K562 (cell line): ENCODE measurements at regions not wholly inside any gene's neighbourhood (a gene's known extent, or its start where the extent isn't known, plus 50 kb on each side); places are given as distances from the start of the nearest gene placed in this dataset.

Experiments used
- CBX1 ChIP-seq: sonication (generic); IDR thresholded peaks from 2 replicates; pipeline ENCODE4 v1.6.1; 2016; ENCODE audit warnings: antibody characterized with exemption, low read depth, mild to moderate bottlenecking
- CHCHD3 ChIP-seq: fragments of 250-450 bp; sonication (Bioruptor Pico); IDR thresholded peaks from 2 replicates; pipeline ENCODE4 v2.1.2; 2022; ENCODE audit warnings: mild to moderate bottlenecking
- DNMT1 ChIP-seq: fragments of 450-650 bp; IDR thresholded peaks from 2 replicates; pipeline ENCODE4 v1.6.1; 2016; ENCODE audit warnings: antibody characterized with exemption, mild to moderate bottlenecking
- GTF2A2 ChIP-seq: IDR thresholded peaks from 2 replicates; pipeline ENCODE4 v1.6.1; 2016; ENCODE audit warnings: mild to moderate bottlenecking, missing genetic modification characterization, missing compliant biosample characterization
- HDAC2 ChIP-seq: fragments of 450-650 bp; IDR thresholded peaks from 2 replicates; pipeline ENCODE4 v1.6.1; 2016; ENCODE audit warnings: mild to moderate bottlenecking
- HDAC3 ChIP-seq: fragments of 450-650 bp; IDR thresholded peaks from 2 replicates; pipeline ENCODE4 v1.6.1; 2018; ENCODE audit warnings: borderline replicate concordance, mild to moderate bottlenecking, moderate library complexity; ENCODE audit not compliant: partially characterized antibody
- HNRNPH1 ChIP-seq: fragments of 200-400 bp; formaldehyde crosslinking; optimal IDR thresholded peaks from 2 replicates; pipeline ENCODE3; 2017; ENCODE audit warnings: low read depth, mild to moderate bottlenecking, low read length, moderate library complexity
- ILK ChIP-seq: fragments of 450-650 bp; IDR thresholded peaks from 2 replicates; pipeline ENCODE4 v1.6.1; 2016; ENCODE audit warnings: missing genetic modification characterization, low read depth, mild to moderate bottlenecking, missing compliant biosample characterization, moderate library complexity, borderline replicate concordance
- MAFG ChIP-seq: fragments of 450-650 bp; conservative IDR thresholded peaks from 2 replicates; pipeline ENCODE4 v1.6.1; 2016; ENCODE audit warnings: missing genetic modification characterization, missing compliant biosample characterization
- NCOR1 ChIP-seq: fragments of 450-650 bp; IDR thresholded peaks from 2 replicates; pipeline ENCODE4 v1.6.1; 2016; ENCODE audit warnings: mild to moderate bottlenecking, moderate library complexity
- NONO ChIP-seq, 2 experiments: fragments of 200-400 bp in 1 of 2; fragments of 450-650 bp in 1 of 2; formaldehyde crosslinking in 1 of 2; IDR thresholded peaks; 2 replicates each; pipeline ENCODE4 v1.6.1; 2017; ENCODE audit warnings: low read depth in 2 of 2, mild to moderate bottlenecking in 2 of 2, moderate library complexity in 2 of 2, low read length in 1 of 2
- NUFIP1 ChIP-seq: fragments of 450-650 bp; IDR thresholded peaks from 2 replicates; pipeline ENCODE4 v1.6.1; 2018; ENCODE audit not compliant: partially characterized antibody
- PTBP1 ChIP-seq: fragments of 200-400 bp; formaldehyde crosslinking; IDR thresholded peaks from 2 replicates; pipeline ENCODE4 v1.6.1; 2017; ENCODE audit warnings: low read depth, low read length
- RBM22 ChIP-seq: fragments of 200-400 bp; formaldehyde crosslinking; IDR thresholded peaks from 2 replicates; pipeline ENCODE4 v1.6.1; 2018; ENCODE audit warnings: low read length, low read depth; ENCODE audit not compliant: poor library complexity, severe bottlenecking
- SRSF7 ChIP-seq: fragments of 200-400 bp; formaldehyde crosslinking; optimal IDR thresholded peaks from 2 replicates; pipeline ENCODE3; 2017; ENCODE audit warnings: mild to moderate bottlenecking, low read depth, low read length
- TEAD1 ChIP-seq, 2 experiments: fragments of 450-650 bp in 1 of 2; sonication (generic) in 1 of 2; formaldehyde crosslinking; IDR thresholded peaks; 2 replicates each; pipeline versions ENCODE4 v1.4.0 to v1.8.0; 2020 to 2022; ENCODE audit warnings: mild to moderate bottlenecking in 2 of 2, missing genetic modification reagents in 1 of 2
- XRCC5 ChIP-seq: fragments of 200-400 bp; formaldehyde crosslinking; IDR thresholded peaks from 2 replicates; pipeline ENCODE4 v1.6.1; 2017; ENCODE audit warnings: low read depth, mild to moderate bottlenecking, low read length
- ZNF436 ChIP-seq: fragments of 250-450, 450-650 bp; sonication (Bioruptor Pico); formaldehyde crosslinking; IDR thresholded peaks from 2 replicates; pipeline ENCODE4 v1.7.0; 2020; ENCODE audit warnings: mild to moderate bottlenecking
- TF ChIP-seq, protein P1 (sequence below): fragments of 250-450 bp; sonication (Bioruptor Pico); IDR thresholded peaks from 2 replicates; pipeline ENCODE4 v1.4.0; 2020
- TF ChIP-seq, protein P2 (sequence below), 2 experiments: fragments of 250-450 bp in 1 of 2; fragments of 450-650 bp in 1 of 2; sonication (Bioruptor Pico) in 1 of 2; IDR thresholded peaks; 2 replicates each; pipeline versions ENCODE4 v1.6.1 to v1.8.0; 2016 to 2021; ENCODE audit warnings: mild to moderate bottlenecking in 2 of 2, moderate library complexity in 2 of 2, missing compliant biosample characterization in 1 of 2, missing genetic modification characterization in 1 of 2
- TF ChIP-seq, protein P3 (sequence below): IDR thresholded peaks from 2 replicates; pipeline ENCODE4 v1.6.1; 2012; ENCODE audit warnings: low read depth, low read length, improper control_type of control experiment, borderline replicate concordance

DNA sequence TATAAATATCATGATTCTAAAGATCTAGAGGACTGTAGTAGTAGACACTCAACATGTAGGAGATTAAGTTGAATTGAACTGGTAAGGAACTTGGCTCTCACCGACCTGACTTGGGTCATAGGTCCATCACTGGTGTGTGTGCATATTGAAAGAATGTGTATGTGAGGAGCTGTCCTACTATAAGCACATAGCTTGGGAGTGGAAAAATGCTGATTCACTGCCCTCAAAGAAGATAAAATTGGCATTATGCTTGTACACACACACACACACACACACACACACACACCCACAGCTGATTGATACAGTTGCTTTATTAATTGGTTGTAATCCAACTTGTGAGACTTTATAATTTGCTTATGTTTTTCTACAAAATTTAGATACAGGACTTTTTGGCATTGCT lies 411.0 kb upstream of the NR2F2 start (continued):
- TF ChIP-seq, protein P1, sequence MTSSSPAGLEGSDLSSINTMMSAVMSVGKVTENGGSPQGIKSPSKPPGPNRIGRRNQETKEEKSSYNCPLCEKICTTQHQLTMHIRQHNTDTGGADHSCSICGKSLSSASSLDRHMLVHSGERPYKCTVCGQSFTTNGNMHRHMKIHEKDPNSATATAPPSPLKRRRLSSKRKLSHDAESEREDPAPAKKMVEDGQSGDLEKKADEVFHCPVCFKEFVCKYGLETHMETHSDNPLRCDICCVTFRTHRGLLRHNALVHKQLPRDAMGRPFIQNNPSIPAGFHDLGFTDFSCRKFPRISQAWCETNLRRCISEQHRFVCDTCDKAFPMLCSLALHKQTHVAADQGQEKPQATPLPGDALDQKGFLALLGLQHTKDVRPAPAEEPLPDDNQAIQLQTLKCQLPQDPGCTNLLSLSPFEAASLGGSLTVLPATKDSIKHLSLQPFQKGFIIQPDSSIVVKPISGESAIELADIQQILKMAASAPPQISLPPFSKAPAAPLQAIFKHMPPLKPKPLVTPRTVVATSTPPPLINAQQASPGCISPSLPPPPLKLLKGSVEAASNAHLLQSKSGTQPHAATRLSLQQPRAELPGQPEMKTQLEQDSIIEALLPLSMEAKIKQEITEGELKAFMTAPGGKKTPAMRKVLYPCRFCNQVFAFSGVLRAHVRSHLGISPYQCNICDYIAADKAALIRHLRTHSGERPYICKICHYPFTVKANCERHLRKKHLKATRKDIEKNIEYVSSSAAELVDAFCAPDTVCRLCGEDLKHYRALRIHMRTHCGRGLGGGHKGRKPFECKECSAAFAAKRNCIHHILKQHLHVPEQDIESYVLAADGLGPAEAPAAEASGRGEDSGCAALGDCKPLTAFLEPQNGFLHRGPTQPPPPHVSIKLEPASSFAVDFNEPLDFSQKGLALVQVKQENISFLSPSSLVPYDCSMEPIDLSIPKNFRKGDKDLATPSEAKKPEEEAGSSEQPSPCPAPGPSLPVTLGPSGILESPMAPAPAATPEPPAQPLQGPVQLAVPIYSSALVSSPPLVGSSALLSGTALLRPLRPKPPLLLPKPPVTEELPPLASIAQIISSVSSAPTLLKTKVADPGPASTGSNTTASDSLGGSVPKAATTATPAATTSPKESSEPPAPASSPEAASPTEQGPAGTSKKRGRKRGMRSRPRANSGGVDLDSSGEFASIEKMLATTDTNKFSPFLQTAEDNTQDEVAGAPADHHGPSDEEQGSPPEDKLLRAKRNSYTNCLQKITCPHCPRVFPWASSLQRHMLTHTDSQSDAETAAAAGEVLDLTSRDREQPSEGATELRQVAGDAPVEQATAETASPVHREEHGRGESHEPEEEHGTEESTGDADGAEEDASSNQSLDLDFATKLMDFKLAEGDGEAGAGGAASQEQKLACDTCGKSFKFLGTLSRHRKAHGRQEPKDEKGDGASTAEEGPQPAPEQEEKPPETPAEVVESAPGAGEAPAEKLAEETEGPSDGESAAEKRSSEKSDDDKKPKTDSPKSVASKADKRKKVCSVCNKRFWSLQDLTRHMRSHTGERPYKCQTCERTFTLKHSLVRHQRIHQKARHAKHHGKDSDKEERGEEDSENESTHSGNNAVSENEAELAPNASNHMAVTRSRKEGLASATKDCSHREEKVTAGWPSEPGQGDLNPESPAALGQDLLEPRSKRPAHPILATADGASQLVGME (CRISPR knock-in tag), result no peak
- no peak for TF ChIP-seq HDAC3
- TF ChIP-seq HNRNPH1, result no peak
- no peak for TF ChIP-seq GTF2A2 (tag)
- no peak for TF ChIP-seq NUFIP1
- no peak for TF ChIP-seq RBM22
- TF ChIP-seq SRSF7, result no peak
- TF ChIP-seq CHCHD3 (CRISPR knock-in tag), result no peak
- no peak for TF ChIP-seq TEAD1 (CRISPR knock-in tag; IDR thresholded peaks at IDR 0.05)
- TF ChIP-seq HDAC2, result no peak; the same call in 1 of the 2 replicates
- no peak for TF ChIP-seq NONO (IDR thresholded peaks at IDR 0.05; ENCODE audit: low read depth in 2 of 2, low read length in 1 of 2)
- TF ChIP-seq, protein P2, sequence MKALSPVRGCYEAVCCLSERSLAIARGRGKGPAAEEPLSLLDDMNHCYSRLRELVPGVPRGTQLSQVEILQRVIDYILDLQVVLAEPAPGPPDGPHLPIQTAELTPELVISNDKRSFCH (CRISPR knock-in tag; IDR thresholded peaks at IDR 0.05), result no peak
- TF ChIP-seq, protein P2 (tag; IDR thresholded peaks at IDR 0.05), result no peak
- peak; percentile 94 for TF ChIP-seq MAFG
- TF ChIP-seq, protein P3, sequence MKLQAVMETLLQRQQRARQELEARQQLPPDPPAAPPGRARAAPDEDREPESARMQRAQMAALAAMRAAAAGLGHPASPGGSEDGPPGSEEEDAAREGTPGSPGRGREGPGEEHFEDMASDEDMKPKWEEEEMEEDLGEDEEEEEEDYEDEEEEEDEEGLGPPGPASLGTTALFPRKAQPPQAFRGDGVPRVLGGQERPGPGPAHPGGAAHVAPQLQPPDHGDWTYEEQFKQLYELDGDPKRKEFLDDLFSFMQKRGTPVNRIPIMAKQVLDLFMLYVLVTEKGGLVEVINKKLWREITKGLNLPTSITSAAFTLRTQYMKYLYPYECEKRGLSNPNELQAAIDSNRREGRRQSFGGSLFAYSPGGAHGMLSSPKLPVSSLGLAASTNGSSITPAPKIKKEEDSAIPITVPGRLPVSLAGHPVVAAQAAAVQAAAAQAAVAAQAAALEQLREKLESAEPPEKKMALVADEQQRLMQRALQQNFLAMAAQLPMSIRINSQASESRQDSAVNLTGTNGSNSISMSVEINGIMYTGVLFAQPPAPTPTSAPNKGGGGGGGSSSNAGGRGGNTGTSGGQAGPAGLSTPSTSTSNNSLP, result peak; percentile 86; the same call in 1 of the 2 replicates
- no peak for TF ChIP-seq ZNF436
- TF ChIP-seq XRCC5, result no peak
- TF ChIP-seq NCOR1, result peak; percentile 23; the same call in 1 of the 2 replicates
- TF ChIP-seq PTBP1, result no peak
- TF ChIP-seq ILK (tag), result no peak
- TF ChIP-seq DNMT1, result no peak
- TF ChIP-seq CBX1, result no peak
